Breast epithelium (tissue), 4 donors: ENCODE measurements at regions not wholly inside any gene's neighbourhood (a gene's known extent, or its start where the extent isn't known, plus 50 kb on each side); places are given as distances from the start of the nearest gene placed in this dataset.

ENCODE experiments used
- DNase-seq, 2 donors: peaks; one replicate each; pipeline ENCODE4 v3.0.0-alpha.2; 2019; ENCODE audit warnings: low spot score in 2 of 2
- H3K27ac ChIP-seq, 2 donors: fragments of 200-600 bp; sonication (generic) in 1 of 2; one replicate each; pipeline ENCODE4 v1.5.1; 2016 to 2019; ENCODE audit warnings: mild to moderate bottlenecking in 1 of 2
- H3K27me3 ChIP-seq, 2 donors: fragments of 200-600 bp; sonication (generic) in 1 of 2; one replicate each; pipeline versions ENCODE4 v1.5.1 to v1.6.0; 2017 to 2019; ENCODE audit warnings: control low read depth in 1 of 2, mild to moderate bottlenecking in 1 of 2
- H3K36me3 ChIP-seq: fragments of 200-600 bp; one replicate; pipeline ENCODE4 v1.5.1; 2019
- H3K4me1 ChIP-seq, 2 donors: fragments of 200-600 bp; sonication (generic); one replicate each; pipeline ENCODE4 v1.5.1; 2016 to 2019; ENCODE audit warnings: control low read depth in 1 of 2
- H3K4me3 ChIP-seq, 3 donors: fragments of 200-600 bp; sonication (generic); 1 replicate in 2 of 3; 2 replicates in 1 of 3; pipeline ENCODE4 v1.5.1; 2016 to 2019; ENCODE audit warnings: mild to moderate bottlenecking in 3 of 3, moderate library complexity in 2 of 3
- H3K9me3 ChIP-seq, 2 donors: fragments of 200-600 bp; sonication (generic) in 1 of 2; one replicate each; pipeline ENCODE4 v1.5.1; 2016 to 2019; ENCODE audit warnings: control low read depth in 1 of 2
- POLR2A ChIP-seq: fragments of 450-650 bp; IDR thresholded peaks from one replicate; pipeline ENCODE4 v1.6.1; 2016; ENCODE audit warnings: antibody characterized with exemption, mild to moderate bottlenecking, moderate library complexity
- POLR2AphosphoS5 ChIP-seq, 3 donors: sonication (generic); formaldehyde crosslinking; IDR thresholded peaks; one replicate each; pipeline ENCODE4 v1.6.1; 2017; ENCODE audit warnings: antibody characterized with exemption in 3 of 3
- intact Hi-C: fragments of 100-400 bp; cut with DNase I; formaldehyde crosslinking; loops from one replicate; pipeline ENCODE4 v1.15.1; 2023; ENCODE audit warnings: low total_unique reads
- TF ChIP-seq, protein P1 (sequence below), 3 donors: fragments of 450-650 bp; IDR thresholded peaks; one replicate each; pipeline ENCODE4 v1.5.1; 2016 to 2017; ENCODE audit warnings: antibody characterized with exemption in 3 of 3, mild to moderate bottlenecking in 3 of 3, moderate library complexity in 3 of 3

DNA sequence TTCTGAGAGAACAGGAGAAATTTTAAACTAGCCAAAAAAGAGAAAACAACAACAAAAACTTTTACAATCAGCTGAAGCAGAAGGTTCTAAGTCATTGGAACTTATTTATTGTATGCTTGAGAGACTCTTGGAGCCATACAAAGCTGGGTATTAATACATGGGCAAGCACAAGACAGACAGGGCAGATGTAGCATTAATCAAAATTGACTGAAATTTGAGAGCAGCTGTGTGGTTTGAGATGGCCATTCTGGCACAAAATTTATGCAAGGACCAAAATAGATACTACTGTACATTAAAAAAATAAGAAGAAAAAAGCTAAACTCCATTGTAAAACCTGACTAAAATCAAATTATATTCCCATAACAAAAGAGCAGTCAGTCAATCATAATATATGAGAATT lies 892.5 kb downstream of the PLA2G4A start:
- TF ChIP-seq POLR2A: no peak
- TF ChIP-seq, protein P1, sequence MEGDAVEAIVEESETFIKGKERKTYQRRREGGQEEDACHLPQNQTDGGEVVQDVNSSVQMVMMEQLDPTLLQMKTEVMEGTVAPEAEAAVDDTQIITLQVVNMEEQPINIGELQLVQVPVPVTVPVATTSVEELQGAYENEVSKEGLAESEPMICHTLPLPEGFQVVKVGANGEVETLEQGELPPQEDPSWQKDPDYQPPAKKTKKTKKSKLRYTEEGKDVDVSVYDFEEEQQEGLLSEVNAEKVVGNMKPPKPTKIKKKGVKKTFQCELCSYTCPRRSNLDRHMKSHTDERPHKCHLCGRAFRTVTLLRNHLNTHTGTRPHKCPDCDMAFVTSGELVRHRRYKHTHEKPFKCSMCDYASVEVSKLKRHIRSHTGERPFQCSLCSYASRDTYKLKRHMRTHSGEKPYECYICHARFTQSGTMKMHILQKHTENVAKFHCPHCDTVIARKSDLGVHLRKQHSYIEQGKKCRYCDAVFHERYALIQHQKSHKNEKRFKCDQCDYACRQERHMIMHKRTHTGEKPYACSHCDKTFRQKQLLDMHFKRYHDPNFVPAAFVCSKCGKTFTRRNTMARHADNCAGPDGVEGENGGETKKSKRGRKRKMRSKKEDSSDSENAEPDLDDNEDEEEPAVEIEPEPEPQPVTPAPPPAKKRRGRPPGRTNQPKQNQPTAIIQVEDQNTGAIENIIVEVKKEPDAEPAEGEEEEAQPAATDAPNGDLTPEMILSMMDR (IDR thresholded peaks at IDR 0.05): no peak
- no peak for TF ChIP-seq POLR2AphosphoS5 (IDR thresholded peaks at IDR 0.05)
- Histone ChIP-seq H3K27ac (no peak overlapping the region), H3K4me1 (no peaks in the 10 kb centered on the region), H3K9me3 (no peaks in the 10 kb centered on the region), H3K36me3 (no peaks in the 10 kb centered on the region), H3K4me3 (no peak overlapping the region), H3K27me3 (no peaks in the 10 kb centered on the region)
- intact Hi-C loops: no loop called here
- no peak for DNase-seq

DNA sequence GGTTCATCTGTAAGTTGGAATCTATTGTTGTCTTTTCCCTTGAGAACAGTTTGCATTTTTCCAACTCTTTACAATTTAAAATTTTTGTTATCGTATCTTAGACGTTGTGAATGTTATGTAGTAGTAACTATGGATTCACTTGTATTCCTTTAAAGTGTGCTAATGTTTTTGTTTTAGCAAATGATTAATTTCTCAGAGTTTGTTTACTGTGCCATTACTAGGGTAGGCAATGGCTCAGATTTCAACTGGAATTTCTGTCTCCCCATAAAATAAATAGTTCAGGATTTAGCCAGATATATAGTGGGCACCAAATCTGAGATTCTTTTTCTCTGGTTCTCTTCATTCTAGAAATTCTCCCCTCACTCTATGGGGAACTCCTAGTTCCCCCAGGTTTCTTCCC lies 896.5 kb downstream of the PLA2G4A start:
- intact Hi-C loops: no loop called here
- H3K4me1 ChIP-seq: no peaks in the 10 kb centered on the region
- TF ChIP-seq POLR2A: no peak
- no peak for TF ChIP-seq POLR2AphosphoS5 (IDR thresholded peaks at IDR 0.05)
- TF ChIP-seq, protein P1 (IDR thresholded peaks at IDR 0.05): no peak
- no peak overlapping the region for H3K27ac ChIP-seq
- no peak for DNase-seq
- no peaks in the 10 kb centered on the region for H3K27me3 ChIP-seq
- no peak overlapping the region for H3K4me3 ChIP-seq
- no peaks in the 10 kb centered on the region for H3K9me3 ChIP-seq
- no peaks in the 10 kb centered on the region for H3K36me3 ChIP-seq

DNA sequence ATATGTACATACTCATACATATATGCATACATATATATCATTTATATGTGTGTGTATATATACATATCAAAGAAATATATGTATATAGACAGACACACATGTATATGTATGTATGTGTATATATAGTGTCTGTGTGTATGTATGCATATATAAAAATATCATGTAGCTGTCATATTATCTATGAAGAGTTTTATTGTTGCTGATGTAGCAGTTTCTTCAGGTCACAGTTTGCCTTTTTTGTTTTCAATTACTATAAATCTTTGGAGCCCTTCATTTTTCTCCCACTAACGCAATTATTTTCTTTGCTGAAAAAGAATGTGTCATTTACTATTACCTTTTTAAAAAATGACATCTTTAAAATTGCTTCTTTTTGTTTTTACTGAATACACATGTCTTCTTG lies 904.5 kb downstream of the PLA2G4A start:
- TF ChIP-seq POLR2A (no peak), POLR2AphosphoS5 (IDR thresholded peaks at IDR 0.05) (no peak)
- TF ChIP-seq, protein P1 (IDR thresholded peaks at IDR 0.05): no peak
- Histone ChIP-seq H3K4me1 (no peaks in the 10 kb centered on the region), H3K27ac (no peak overlapping the region), H3K4me3 (no peak overlapping the region), H3K9me3 (peaks cover 0 to 2% of the 10 kb centered on the region in 2 donors), H3K27me3 (no peaks in the 10 kb centered on the region), H3K36me3 (no peaks in the 10 kb centered on the region)
- no peak for DNase-seq
- intact Hi-C loops: no loop called here

DNA sequence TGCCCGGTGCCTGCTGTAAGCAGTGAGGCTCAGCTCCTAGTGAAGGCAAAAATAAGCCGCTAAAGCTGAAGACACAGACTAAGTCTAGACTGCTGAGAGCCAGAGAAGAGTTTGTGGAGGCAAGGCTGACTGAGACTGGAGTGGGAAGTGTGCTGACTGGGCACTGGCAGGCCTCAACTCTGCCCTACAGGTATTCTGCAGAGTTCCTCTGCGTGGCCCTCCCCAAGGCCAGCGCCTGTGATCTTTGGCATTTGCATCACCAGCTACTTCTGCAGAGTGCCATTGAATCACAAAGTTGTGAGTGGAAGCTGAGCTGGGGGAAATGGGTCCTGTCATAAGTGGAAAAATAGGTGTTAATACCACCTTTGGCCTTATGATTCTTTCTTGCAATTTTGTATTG lies 905.7 kb downstream of the PLA2G4A start:
- intact Hi-C loops: no loop called here
- TF ChIP-seq, protein P1 (IDR thresholded peaks at IDR 0.05): no peak
- TF ChIP-seq POLR2AphosphoS5 (IDR thresholded peaks at IDR 0.05) (no peak), POLR2A (no peak)
- no peak for DNase-seq
- peaks cover 0 to 5% of the 10 kb centered on the region in 2 donors for H3K9me3 ChIP-seq
- H3K27me3 ChIP-seq: no peaks in the 10 kb centered on the region
- H3K27ac ChIP-seq: no peak overlapping the region
- H3K36me3 ChIP-seq: no peaks in the 10 kb centered on the region
- H3K4me1 ChIP-seq: no peaks in the 10 kb centered on the region
- no peak overlapping the region for H3K4me3 ChIP-seq

DNA sequence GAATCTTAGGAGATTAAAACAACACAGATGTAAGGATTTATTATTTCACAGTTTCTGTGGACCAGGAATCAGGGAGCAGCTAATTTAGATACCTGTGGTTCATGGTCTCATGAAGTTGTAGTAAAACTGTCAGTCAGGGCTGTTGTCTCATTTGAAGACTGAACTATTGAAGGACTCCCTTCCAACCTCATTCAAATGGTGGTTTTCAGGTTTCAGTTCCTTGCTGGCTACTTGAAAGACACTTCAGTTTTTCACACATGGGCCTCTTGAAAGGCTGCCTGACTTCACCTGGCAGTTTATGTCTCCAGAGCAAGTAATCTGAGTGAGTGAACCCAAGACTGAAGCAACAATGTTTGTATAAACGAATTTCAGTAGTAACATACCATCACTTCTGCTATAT lies 915.9 kb downstream of the PLA2G4A start:
- no peak for DNase-seq
- no peak overlapping the region for H3K4me3 ChIP-seq
- peaks cover 0 to 13% of the 10 kb centered on the region in 2 donors for H3K9me3 ChIP-seq
- no peaks in the 10 kb centered on the region for H3K4me1 ChIP-seq
- H3K27me3 ChIP-seq: no peaks in the 10 kb centered on the region
- no peak overlapping the region for H3K27ac ChIP-seq
- no peaks in the 10 kb centered on the region for H3K36me3 ChIP-seq
- TF ChIP-seq POLR2A (no peak), POLR2AphosphoS5 (IDR thresholded peaks at IDR 0.05) (no peak)
- TF ChIP-seq, protein P1 (IDR thresholded peaks at IDR 0.05): no peak
- intact Hi-C loops: no loop called here
